Non-pigmented ciliary epithelial cell (primary cell): ENCODE measurements at regions not wholly inside any gene's neighbourhood (a gene's known extent, or its start where the extent isn't known, plus 50 kb on each side); places are given as distances from the start of the nearest gene placed in this dataset.

Experiments used
- DNase-seq: peaks from one replicate; pipeline ENCODE4 v3.0.0-alpha.2; 2010; ENCODE audit warnings: low read depth

DNA sequence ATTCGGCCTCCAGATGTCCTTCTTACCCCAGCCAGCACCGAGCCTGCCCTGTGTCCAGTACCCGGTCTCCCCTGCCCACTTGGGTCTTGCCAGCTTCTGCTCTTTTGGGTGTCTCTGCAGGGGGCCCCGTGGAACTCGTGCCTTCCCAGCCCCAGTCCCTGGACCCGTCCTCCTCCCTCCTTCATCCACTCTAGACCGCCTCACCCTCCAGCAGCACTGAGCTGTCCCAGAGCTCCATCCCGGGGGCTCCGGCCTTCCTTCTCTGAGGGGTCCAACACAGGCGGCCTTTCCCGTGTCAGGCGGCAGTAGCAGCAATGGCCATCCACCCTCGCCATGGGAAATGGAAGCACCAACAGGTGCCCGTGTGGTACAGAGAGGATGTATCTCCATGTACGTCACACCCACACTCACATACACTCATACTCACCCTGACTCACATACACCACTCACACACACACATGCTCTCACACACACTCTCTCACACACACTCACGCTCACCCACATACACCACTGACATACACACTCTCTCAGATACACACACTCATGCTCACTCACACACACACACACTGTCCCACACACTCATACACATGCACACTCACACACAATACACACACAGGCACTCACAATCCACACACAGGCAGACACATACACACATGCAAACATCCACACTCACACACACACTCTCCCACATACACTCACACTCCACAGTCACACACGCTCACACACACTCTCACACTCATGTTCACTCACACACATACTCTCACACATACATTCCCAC is 827.5 kb upstream of the SALL3 start:
- no peak for DNase-seq

DNA sequence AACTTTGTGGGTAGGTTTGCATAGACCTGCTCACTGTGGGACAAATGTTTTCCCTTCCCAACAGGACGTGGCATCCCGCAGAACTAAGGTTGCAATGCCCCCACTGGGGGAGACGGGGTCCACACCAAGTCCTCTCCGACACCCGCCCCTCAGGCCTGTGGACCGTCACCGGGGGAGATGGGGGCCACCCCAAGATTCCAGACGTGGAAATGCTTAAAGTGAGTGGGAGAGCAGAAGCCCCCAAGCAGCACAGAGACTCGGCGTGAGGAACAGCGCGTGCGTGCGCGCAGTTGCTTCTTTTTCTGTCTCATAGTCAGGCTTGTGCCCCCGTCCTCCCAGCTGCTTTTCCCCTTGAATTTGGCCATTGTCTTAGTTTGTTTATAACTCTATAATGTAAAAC is 826.3 kb upstream of the SALL3 start:
- no peak for DNase-seq

DNA sequence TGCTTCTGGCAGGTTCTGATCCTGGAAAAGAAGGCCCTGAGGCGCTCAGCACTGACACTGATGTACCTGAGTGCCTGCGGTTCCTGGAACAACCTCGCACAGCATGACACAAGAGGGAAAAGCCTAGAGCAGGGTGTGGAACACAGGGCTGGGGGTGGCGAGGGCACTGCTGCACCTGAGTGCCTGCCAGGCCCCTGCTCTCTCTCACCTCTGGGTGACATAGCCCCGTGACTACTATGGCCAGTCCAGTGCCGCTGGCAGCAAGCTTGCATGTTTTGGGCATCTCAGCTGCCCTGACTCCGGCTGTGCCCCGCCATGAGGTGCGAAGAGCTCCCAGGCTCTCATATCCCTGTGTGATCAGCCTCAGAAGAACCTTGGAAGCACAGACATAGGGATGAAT is 825.2 kb upstream of the SALL3 start:
- no peak for DNase-seq

DNA sequence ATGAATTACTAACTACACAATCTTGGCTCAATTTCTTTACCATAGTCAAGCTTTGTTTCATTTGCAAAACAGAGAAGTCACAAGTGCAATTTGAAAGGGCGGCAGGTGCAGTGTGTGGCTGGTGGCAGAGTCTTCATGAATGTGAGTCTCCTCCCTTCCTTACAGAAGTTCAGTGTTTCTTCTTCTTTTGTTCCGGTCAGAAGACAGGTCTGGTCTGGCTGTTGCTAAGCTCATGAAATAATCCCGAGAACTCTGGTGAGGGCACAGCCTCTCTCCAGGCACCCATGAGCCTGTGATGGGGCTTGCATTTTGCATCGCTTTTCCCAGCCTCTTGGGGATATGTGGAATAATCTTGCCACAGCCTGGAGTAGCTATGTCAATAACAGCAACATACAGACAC is 824.8 kb upstream of the SALL3 start:
- DNase-seq, result no peak

DNA sequence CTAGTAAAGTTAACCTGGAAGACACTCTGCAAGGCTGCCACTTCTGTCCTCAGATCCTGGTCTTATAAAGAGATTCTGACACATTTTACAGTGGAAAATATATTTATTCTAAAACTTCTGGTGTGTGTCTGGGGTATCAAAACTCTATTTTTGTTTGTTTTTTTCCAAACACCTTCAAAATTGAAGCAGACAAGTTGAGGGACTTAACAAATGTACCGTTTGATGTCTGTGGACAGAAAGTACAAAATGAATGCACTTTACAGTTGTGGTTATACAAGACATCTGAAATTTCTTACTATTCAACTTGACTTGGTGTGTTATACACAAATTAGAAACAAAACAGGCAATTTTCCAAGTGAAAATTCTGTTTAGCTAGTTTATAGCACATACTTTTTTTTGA is 823.2 kb upstream of the SALL3 start:
- no peak for DNase-seq

DNA sequence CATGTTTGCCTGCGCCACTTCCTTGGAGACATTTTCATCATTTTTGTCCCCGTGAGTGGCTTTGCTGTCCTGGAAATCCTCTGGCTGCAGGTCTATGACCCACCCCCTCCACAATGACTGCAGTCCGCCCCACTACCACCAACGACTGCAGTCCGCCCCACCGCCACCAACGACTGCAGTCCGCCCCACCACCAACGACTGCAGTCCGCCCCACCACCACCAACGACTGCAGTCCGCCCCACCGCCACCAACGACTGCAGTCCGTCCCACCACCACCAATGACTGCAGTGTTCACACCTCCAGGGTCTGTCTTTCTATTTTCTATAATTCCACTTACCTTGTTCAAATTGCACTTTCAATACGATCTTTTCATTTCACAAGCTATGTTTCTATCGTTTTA is 820.7 kb upstream of the SALL3 start:
- no peak for DNase-seq

DNA sequence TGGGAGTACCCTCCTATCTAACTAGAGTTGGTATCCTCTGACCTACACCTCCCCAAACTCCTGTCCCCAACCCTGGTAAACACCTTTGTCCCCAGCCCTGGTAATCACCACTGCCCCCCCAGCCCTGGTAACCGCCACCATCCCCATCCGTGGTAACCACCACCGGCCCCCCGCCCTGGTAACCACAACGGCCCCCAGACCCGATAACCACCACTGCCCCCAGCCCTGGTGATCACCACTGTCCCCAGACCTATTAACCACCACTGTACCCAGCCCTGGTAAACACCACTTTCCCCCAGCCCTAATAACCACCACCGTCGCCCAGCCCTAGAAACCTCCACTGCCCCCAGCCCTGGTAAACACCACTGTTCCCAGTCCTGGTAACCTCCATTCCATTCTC is 820.2 kb upstream of the SALL3 start:
- no peak for DNase-seq

DNA sequence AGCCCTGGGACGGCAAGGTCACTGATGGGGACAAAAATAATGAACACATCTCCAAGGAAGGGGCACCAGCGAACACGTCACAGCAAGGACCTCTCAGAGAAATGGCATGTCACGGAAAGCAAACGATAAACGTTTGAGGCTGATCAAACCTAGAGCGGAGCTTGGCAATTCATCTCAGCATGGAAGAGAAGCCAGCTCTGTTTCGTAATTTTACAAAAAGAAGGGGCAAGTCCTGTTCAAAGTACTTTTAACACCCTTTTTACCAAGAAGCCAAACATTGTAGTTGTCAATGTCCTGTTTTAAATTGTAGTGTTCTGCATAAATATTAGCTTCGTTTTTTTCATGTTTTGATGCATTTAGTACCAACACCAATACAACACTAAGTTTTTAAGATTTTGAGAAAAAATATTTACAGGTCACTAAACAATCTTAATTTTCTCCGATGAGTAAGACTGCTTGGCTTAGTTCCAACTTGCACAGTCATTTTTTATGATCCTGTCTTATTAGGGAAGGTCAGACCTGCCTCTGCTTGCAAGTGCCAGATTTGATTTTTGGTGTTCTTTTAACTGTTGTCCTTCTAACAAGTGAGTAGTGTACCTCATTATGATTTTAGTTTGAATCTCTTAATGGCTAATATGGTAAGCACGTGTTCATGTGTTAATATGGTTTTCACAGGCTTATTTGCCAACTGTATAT is 818.5 kb upstream of the SALL3 start:
- DNase-seq, result no peak

DNA sequence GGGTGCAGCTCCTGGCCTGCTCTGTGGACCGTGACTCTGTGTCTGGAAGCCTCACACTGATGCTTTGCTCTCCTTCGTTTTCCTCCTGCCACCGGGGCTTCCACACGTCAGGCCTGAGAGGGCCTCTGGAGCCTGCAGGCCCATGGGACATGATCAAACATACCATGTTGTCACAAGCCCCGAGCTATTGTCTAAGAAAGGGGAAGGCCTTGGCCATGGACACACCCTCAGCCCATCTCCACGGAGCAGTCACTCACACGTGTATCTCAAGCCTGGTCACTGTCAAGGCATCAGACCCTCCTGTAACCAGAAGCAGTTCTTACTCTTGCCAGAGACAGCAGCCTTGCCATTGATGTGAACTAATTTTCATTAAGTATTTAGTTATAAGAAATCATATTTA is 814.1 kb upstream of the SALL3 start:
- DNase-seq, result no peak

DNA sequence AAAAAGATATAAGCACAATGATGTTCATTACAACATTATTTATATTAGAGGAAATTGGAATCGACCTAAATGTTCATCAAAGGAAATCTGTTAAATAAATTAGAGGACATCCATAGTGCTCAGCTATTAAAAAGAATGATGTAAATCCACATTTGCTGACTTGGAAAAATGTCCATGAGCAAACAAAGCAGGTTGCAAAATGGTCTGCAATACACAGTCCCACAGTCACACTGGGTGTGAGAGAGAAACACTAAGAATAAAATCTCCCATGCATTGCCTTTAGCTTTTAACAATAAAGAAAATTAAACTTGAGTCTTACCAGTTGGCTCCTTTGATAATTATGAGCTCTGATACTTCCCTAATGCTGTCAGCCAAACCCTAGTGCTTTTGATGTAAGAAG is 811.1 kb upstream of the SALL3 start:
- no peak for DNase-seq

DNA sequence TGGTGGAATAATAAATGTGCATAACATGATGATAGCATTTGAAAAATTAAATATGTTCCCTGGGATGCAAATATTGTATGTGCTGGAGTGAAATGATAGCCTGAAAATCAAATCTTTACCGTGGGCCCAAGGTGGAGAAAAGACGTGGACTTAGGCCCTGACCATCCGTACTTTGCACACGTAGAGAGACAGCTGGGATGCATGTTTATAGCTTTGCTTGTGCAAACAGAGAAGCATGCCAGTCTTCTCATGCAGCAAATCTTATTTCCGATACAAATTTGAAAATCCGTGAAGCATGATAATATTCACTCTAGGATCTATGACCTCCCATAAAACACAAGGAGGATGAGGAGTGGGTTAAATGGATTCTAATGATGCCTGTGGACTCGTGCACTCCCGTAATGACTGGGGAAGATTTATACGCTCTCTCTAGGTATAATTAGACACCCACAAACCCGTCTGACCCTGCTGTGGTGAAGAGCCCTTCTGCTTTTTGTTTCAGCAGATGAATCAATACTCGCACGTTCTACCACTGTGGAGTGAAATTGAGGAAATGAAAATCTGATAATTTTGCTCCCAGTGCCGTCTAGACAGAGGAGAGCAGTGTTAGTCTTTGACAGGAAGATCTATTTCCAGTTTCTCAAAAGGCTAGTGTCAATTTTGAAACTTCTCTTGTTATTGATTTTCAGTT is 810.3 kb upstream of the SALL3 start:
- no peak for DNase-seq

DNA sequence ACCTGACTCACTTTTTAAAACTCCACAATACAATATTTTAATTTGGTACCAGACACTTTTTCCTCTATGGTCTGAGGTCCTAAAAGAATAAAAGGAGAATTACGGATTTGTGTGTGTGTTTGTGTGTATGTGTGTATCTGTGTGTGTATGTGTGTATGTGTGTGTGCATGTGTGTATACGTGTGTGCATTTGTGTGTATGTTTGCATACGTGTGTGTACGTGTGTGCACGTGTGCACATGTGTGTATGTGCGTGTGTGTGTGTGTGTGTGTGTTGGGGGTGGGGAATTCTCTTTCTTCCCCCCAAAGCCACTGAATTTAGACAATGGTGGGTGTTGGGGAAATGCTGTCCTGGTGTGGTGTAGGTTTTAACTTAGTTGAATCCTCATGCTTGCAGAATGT is 807.7 kb upstream of the SALL3 start:
- no peak for DNase-seq

DNA sequence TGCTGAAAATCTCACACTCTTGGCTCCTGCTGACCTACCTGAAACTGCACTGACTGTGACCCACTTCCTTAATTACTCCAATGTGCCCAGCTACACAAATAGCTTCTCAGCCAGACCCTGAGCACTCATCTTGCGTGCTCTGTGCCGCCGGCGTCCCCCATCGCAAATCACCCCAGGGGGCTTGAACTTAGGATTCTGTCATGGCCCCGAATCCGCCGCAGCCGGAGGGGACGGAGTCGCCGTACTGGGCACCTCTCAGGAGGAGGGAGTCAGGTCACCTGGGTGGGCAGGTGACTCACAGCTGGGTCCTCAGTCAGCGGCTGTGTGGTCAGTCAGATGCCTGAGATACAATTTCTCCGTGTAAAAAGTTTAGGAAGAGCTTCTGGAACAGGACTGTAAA is 804.9 kb upstream of the SALL3 start:
- no peak for DNase-seq

DNA sequence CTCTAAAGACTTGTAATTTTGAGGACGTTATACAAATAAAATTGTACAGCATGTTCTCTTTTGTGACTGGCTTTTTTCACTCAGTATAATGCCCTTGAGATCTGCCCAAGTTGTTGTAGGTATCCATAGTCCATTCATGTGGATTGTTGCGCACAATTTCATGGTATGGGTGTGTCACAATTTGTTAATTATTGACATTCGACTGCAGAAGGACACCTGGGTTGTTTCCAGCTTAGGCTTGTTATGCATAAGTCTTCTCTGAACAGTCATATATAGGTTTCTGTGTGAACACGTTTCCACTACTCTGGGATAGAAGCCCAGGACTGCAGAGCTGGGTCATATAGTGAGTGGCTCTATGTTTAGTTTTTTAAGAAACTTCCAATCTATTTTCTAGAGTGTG is 800.8 kb upstream of the SALL3 start:
- no peak for DNase-seq

DNA sequence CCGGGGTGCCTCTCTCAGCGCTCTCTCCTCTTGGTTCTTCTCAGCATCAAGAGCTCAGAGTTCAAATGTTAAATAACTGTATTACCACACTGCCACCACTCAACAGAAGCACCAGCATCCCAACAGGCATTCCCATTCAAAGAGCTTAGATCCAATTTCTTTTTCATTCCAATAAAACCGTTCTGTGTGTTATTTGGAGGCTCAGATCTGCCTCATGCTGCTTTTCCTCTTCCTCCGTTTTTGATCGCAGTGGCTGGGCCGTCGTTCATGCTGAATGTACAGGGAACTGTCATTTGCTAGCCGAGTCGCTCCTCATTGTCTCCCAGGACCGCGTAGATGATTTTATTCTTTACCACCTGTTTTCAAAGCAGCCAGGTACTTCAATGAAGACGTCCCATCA is 798.9 kb upstream of the SALL3 start:
- DNase-seq, result no peak

DNA sequence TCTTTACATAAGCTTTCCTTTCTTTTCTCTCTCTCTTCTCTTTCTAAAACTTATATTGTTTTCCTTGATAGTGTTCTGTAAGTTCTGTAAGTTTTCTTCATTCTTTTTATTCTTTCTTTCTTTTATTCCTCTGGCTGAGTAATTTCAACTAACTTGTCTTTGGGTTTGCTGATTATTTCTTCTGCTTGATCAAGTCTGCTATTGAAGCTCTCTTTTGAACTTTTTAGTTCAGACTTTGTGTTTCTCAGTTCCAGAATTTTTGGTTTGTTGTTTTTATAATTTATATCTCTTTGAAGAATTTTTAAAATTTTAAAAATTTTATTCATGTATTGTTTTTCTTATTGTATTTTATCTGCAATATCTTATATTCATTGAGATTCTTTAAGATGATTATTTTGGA is 795.8 kb upstream of the SALL3 start:
- no peak for DNase-seq

DNA sequence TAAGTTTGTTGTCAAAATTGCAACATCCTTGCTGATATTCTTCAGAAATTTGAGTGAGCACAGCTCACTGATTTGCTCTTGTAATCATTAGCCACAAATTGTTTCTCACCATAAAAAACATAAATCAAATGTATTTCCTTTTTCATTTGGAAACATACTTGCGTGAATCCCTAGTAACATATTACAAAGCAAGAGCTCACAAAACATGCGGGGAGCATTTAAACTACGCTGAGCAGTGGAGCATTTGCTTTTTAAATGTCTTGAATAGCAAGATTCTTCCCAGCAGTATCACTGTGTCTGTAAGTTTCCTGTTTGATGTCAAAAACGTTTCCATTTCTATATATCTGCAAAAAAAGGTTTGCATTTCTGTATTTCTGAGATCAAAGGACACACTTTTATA is 788.3 kb upstream of the SALL3 start:
- DNase-seq, result no peak

DNA sequence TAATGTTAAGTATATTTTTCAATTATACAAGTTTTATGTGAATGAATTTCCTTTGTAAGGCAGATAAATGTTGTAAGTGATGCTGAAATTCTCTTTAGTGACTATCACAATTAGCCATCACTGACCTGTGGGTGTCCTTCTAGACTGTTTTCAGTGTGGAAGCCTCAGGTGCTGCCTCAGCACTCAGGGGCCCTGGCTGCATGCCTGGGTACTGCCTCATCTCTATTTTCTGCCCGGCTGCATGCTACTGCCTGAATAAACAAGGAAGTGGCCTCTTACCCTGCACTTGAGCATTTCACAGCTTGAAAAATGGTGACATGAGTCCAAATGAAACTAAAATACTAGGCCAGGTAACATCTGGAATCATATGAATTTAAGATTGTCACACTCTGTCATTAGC is 787.6 kb upstream of the SALL3 start:
- DNase-seq, result no peak

DNA sequence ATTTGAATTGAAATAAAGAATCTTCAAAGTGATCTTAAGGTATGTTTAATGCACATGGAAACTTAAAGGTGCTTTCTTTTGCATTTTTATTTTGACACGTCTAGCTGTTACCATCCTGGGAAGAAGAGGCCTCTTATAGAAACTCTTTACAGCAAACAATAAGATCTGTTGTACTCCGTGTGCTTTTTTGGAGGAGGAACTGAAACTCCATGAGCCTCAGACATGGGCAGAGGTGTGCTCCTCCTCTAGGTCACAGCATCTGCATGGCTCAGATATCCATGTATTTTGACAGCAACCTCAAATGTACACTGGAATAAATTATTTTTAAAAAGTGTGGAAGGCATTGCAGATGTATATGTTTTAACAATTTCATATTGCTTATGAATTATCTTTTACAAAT is 783.3 kb upstream of the SALL3 start:
- DNase-seq, result no peak

DNA sequence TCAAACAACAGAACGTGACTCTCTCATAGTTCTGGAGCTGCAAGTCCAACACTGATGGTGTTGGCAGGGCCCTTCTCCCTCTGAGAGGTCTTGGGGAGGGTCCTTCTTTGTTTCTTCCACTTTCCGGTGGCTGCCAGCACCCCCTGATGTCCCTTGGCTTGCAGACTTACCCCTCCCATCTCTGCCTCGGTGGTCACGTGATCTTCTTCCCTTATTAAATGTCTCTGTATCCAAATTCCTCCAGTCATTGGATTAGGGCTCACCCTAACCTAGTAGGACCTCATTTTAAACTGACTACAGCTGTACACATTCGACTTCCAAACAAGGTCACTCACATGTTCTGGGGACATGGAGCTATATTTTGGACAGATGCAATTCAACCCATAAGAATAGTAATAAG is 780.6 kb upstream of the SALL3 start:
- no peak for DNase-seq

DNA sequence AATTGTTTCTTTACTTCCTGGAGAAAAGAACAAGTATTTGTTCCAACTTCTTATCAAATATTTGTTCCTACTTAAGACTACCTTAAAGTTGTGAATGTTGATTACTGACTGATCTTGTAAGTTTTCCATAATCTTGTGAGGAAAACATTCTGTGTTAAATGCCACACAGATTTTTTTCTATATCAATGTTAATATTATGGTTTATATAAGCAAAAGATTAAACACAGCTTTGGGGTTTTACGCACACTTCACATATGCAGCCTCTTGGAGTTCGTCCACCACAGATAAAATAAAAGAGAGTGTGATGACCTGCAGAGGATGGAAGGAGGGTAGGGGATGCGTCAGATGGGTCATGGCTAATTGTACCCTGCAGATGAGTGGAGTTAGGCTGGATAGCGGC is 780.0 kb upstream of the SALL3 start:
- no peak for DNase-seq

DNA sequence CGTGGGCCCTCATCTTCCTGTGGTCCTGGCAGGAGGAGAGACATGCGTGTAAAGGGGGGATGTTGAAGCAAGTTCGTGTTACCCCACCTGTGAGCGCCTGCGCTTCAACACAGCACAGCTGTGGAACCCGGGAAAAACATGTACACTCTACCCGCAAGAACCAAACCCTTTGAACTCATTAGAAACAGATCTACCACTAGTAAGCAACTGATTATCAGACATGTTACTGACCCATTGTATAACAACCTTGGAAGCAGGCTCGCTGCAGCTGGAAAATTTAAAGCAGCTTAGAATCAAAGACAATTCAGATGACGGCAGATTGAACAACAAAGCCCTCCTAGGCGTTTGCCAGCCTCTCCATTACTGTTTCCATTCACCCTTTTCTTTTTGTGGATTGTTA is 771.7 kb upstream of the SALL3 start:
- DNase-seq, result no peak

DNA sequence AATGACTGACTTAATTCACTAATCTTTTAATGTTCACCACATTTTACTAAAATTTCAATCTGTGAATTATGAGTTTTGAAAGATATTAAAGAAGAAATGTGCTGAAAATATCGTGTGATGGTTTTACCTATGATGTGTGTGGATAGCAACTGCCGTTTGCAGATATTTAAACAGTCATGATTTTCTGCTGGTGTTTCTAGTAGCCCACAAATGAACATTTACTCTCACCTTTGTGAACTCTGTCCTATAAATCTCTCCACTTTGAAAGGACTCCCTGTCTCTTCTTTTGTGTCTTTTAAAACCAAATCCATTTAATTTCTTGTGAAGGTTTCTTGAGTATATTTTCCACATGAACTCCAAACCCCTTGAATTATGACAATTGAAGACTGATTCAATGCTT is 771.2 kb upstream of the SALL3 start:
- no peak for DNase-seq
